GM19468 (cell line): ENCODE measurements at regions not wholly inside any gene's neighbourhood (a gene's known extent, or its start where the extent isn't known, plus 50 kb on each side); places are given as distances from the start of the nearest gene placed in this dataset.
"Not testable (repeated sequence)": the region's sequence is repeated elsewhere in the genome, so short reads cannot be mapped to it uniquely, and the experiment has no call there.

Experiments used
- ATAC-seq: cut with Tn5 transposase; IDR thresholded peaks from one replicate; pipeline ENCODE4 v1.9.1; 2021; ENCODE audit warnings: mild to moderate bottlenecking, moderate library complexity, moderate number of reproducible peaks; ENCODE audit not compliant: unreplicated experiment; ENCODE audit errors: extremely low read depth

DNA sequence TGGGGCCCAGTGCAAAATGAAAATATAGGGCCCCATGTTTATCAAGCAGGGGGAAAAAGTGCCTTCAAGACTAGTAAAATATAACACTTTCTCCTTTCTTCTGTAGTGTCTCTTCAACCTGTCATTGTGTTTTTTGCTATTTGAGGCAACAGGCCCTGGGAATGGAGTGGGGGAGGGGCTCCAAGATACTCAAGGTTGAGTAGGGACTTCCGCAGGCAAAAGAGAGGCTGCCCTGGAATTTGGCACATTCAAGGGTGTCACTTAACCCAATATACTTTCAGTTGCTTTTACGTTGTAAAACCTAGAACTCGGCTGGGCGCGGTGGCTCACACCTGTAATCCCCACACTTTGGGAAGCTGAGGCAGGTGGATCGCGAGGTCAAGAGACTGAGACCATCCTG is 154.9 kb downstream of the ALDH8A1 start:
- ATAC-seq, result no peak

DNA sequence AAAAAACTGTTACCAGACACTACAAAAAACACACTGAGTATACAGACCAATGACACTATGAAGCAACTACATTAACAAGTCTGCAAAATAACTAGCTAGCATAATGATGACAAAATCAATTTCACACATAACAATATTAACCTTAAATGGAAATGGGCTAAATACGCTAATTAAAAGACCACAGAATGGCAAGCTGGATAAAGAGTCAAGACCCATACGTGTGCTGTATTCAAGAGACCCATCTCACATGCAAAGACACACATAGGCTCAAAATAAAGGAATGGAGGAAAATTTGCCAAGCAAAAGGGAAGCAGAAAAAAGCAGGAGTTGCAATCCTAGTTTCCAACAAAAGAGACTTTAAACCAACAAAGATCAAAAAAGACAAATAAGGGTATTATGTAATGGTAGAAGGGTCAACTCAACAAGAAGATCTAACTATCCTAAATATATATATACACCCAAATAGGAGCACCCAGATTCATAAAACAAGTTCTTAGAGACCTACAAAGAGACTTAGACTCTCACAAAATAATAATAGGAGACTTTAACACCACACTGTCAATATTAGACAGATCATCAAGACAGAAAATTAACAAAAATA is 158.6 kb downstream of the ALDH8A1 start:
- not testable (repeated sequence) for ATAC-seq

GRCh38 chr6:134787261-134787877 is 162.5 kb downstream of the ALDH8A1 start:
- ATAC-seq, result no peak

GRCh38 chr6:134784336-134784735 is 165.6 kb downstream of the ALDH8A1 start:
- no peak for ATAC-seq

DNA sequence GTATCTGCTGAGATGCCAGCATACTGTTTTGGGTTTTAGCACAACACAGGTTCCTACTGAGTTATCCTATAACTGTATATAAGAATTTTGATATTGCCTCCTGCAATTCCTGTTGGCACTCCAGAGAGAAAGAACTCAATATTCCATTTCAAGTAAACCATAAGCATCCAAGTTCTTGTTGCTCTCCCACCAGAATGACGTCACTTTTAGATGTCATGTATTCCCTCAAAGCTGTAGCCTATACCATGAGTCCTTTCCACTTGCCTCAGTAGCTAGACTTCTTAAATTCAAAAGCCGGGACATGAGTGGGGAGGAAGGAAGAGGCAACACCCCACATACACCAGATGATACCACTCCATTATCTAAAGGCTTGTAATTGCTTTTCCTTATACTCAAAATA is 171.5 kb downstream of the ALDH8A1 start:
- no peak for ATAC-seq

DNA sequence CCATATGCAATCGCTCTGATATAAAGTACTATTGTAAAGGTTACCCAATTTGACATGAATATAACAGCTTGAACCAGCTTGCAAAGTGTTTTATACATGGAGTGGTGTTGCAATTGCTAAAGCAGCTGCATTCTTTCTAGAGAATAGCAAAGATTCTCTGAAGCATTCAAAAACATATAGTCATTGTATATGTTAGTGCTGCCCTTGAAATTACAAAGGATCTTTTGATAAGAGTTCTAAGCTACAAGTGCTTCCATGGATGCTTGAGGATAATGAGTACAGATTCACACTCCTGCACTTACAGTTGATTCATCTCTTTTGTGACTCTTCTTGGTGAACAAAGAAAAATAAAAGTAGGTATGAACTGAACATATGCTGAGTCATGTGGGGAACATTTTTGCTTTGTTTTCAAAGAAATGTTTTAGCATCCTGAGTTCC is 175.7 kb downstream of the ALDH8A1 start:
- no peak for ATAC-seq

- no peak for ATAC-seq
Observed at GRCh38 chr6:134772671-134773360, 177.1 kb downstream of the ALDH8A1 start.

DNA sequence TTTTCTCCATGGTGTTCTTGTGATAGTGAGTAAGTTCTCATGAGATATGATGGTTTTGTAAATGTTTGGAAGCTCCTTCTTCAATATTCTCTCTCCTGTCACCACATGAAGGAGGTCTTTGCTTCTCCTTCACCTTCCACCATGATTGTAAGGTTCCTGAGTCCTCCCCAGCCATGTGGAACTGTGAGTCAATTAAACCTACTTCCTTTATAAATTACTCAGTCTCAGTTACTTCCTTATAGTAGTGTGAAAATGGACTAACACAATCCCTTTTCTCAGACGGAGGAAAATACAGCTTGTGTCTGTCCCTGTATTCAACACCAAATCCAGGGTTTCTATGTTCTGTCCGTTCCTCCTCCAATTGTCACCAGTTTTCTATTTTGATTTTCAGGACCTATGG is 181.0 kb downstream of the ALDH8A1 start:
- no peak for ATAC-seq

DNA sequence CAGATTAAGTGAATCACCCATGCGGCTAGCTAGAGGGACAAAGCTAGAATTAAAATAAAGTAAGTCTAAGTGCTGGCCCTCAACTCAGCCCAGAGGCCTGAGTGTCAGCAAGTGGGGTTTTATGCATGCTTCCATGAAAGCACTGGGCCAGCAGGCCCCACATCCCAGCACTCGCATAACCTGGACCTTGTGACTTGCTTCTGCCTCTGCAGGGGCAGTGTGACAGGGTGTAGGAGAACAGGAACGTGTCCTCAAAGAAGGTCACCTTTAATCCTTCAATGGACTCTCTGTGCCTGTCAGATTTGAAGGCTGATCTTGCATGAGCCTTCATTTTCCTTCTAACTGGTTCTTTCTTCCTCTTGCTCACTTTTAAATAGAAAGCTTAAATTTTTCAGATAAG is 183.4 kb downstream of the ALDH8A1 start:
- no peak for ATAC-seq

GRCh38 chr6:134764741-134765140 is 185.2 kb downstream of the ALDH8A1 start:
- ATAC-seq, result no peak

GRCh38 chr6:134763575-134763974 is 186.3 kb downstream of the ALDH8A1 start:
- not testable (repeated sequence) for ATAC-seq

DNA sequence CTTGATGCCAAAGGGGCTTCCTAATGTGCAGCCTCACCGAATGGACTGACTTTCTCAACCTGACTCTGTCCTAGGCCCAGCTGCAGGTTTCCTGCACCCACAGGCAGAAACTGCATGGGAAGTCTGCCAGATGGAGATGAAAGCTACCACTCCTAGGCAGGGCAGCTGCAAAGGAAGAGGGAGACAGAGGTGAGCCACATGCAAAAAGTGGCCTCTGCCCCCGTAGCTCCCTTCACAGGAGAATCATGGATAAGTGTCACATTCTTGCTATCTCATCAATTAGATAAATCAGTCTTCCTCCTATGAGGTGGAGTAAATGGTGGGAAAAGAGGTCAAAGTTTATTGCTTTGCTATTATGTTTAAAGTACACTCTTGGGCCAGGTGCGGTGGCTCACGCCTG is 191.3 kb downstream of the ALDH8A1 start:
- ATAC-seq, result no peak

GRCh38 chr6:134757911-134758361 is 192.0 kb downstream of the ALDH8A1 start:
- no peak for ATAC-seq

DNA sequence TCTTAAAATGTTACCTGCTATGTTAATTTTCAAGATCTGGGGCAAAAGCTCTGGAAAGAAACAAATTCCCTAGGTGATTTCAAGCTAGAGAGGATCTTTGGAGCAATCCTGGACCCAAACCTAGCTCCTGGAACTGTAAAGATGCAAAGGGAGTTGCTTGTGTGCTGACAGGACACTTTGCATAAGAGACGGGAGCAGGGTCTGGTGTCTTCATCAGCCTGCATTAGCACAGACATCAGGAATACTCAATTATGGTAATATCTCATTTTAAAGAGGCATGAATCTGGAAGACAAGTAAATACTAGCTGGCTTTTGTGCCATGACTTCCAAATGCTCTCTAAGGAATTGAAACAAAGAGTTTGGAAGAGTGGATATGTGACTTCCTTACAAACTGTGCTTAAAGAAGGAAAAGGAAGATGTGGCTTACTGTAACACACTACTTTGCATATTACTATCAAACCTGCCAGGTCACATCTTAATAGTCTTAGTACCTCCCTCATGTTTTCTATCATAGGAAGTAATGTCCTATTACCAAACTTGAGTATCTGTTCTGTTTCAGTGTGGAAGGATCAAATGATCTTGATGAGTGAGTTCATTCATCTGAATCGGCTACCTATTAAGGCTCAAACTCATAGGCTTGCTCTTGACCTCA is 193.4 kb downstream of the ALDH8A1 start:
- no peak for ATAC-seq

DNA sequence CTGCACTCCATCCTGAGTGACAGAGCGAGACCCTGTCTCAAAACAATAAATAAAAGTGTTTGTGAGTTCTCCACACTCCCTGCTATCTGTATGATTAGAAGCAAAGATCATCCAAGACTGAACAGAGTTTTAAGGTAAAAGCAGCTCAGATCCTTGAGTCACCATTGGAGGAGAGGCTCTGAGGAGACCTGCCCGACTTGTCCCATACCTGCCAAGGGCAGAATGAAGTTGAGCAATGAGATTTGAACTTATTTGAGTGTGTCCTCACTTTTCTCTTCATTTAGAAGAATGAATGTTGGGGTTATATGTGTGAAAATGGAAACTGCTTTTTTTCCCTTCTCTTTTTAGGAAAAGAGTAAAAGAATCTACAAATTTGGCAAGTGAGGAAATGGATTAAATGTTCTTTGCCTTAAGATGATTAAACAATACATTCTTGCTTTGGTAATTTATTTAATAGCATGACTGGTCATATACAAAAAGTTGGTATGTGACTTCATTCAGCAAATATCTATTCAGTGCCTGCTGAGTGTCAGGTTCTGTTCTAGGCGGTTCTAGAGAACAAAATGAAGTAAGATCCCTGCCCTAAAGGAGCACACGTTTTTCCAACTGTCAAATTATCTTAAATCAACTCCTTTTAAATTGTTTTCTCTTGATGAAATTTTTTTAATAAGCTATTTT is 195.7 kb downstream of the ALDH8A1 start:
- no peak for ATAC-seq

GRCh38 chr6:134753001-134753400 is 196.9 kb downstream of the ALDH8A1 start:
- ATAC-seq, result no peak

DNA sequence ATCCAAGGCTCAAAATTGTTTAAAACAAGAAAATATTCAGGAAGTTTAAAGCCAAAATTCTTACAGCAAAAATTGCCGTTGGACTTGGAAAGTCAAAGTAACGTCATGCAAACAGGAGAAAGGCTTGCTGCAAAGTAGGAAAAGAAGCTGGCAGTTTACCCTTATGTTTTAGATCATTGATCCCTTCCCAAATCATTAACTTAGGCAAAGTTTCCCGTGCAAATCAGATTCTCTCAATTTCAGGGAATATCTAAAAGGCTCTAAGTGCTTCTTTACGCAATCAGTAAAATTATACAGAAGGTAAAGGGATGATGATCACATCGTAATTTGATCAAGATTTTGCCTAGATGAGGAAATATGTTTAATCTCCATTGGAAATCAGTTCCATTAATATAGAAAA is 197.5 kb downstream of the ALDH8A1 start:
- no peak for ATAC-seq

DNA sequence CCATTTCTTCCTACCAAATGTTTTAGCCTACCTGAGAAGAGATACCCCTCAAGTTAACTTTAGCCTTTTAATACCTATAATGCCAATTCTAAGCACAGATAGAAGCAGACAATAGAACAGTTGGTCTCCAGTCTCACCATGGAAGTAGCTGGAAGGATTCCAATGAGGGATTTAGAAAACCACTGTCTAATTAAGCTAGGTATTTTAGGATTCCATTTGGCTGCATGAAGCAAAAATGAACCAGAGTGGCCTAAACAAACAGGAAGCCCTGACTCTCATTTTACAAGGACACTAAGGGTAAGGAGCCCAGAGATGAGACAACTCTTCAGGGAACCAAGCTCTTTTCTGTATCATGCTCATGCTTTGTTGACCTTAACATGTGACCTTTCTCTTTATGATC is 199.2 kb downstream of the ALDH8A1 start:
- ATAC-seq, result no peak

DNA sequence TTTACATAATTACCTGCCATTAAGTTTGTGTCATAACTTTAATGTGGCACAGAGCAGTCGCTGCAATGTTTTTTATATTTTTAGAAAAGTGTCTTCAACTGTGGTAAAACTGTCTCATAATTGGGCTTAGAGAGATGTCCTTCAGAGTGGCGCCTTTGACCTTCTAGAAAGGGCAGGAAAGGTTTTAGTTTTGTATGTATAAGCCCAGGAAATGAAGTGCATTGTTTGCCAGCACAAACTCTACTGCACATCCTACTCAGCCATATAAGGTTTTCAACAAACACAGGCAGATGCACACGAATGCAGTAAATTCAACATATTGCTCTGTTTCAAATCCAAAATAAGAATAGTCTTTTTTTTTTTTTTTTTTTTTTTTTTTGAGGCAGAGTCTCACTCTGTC is 201.4 kb downstream of the ALDH8A1 start:
- ATAC-seq, result no peak

- ATAC-seq, result not testable (repeated sequence)
Observed at GRCh38 chr6:134747197-134747596, 202.7 kb downstream of the ALDH8A1 start.
